CD1c-positive myeloid dendritic cell (primary cell): ENCODE measurements at regions not wholly inside any gene's neighbourhood (a gene's known extent, or its start where the extent isn't known, plus 50 kb on each side); places are given as distances from the start of the nearest gene placed in this dataset.

ENCODE experiments used
- DNase-seq: peaks from one replicate; pipeline ENCODE4 v3.0.0-alpha.2; 2016; ENCODE audit errors: extremely low spot score

DNA sequence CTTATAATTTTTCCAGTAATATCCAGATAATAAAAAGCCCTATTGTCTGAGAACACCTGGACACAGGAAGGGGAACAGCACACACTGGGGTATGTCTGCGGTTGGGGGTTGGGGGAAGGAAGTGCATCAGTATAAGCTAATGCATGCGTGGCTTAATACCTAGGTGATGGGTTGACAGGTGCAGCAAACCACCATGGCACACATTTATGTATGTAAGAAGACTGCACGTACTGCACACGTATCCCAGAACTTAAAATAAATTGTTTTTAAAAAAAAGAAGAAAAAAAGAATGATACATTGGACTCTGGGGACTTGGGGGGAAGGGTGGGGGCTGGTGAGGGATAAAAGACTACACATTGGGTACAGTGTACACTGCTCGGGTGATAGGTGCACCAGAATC lies 144.9 kb upstream of the C1orf174 start:
- no peak for DNase-seq

- DNase-seq, result no peak
Measured at GRCh38 chr1:4045397-4046010, 145.4 kb upstream of the C1orf174 start.

DNA sequence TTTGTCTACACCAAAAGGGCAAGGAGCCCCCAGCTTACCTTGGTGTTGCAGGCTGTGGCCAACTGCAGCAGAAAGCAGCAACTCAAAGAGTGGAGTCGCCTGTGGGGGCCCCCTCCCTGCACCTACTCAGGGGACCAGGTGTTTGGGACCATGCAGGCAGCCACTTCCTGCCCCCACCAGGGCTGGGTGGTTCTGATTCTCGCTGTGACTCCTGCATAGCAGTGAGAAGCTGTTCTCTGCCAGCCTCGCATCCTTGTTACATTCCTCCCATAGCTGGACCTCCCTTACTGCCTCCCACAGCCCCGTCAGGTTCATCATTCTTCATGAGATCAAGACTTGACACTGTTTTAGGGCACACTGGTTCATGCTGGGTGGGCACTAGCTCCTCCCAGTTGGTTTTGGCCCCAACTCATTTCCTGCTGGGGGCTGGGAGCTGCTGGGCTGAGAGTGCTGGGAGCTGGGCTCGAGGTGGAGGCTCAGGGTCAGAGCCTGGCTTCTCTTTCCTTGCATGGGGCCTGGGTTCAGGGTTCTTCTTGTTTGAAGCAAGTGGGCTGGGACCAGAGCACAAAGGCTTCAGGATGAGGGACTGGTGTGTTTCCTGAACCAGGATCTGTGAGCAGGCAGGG lies 146.9 kb upstream of the C1orf174 start:
- no peak for DNase-seq

DNA sequence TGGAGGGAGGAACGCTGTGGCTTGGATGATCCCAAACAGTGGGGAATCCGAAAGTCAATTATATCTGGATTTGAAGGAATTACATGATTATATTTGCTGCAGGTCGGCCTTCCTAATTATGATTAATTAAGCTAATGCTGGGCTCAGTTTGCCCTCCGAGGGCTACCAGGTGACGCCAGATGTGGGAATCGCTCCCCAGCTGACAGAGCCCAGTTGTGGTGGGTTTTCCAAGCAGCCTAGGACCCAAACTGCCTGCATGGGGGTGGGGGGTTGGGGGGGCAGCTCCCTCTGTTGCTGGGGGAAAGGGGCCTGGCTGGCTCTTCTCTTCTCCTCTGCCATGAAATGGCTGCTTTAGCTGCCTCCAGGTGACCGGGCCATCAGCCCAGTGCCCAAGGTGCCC lies 147.6 kb upstream of the C1orf174 start:
- no peak for DNase-seq

GRCh38 chr1:4048076-4048475 lies 148.0 kb upstream of the C1orf174 start:
- no peak for DNase-seq

GRCh38 chr1:4048921-4049320 lies 148.8 kb upstream of the C1orf174 start:
- DNase-seq, result no peak

DNA sequence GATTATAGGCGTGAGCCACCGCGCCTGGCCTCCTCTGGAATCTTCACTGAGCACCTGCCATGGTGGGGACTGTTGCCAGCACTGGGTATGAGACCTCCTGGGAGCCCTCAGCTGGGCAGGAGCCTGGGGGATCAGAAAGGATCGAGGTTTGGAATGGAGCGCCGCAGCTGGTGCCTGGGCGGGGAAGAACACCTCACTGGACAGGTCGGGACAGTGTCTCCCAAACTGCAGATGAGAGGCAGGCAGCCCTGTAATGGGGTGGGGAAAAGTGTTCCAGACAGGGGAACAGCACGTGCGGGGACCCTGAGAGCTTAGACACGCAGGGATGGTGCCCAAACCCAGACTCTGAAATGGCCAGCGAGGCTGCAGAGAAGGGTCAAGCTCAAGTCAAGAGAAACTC lies 150.9 kb upstream of the C1orf174 start:
- no peak for DNase-seq

- no peak for DNase-seq
Measured at GRCh38 chr1:4052657-4053056, 152.6 kb upstream of the C1orf174 start.

DNA sequence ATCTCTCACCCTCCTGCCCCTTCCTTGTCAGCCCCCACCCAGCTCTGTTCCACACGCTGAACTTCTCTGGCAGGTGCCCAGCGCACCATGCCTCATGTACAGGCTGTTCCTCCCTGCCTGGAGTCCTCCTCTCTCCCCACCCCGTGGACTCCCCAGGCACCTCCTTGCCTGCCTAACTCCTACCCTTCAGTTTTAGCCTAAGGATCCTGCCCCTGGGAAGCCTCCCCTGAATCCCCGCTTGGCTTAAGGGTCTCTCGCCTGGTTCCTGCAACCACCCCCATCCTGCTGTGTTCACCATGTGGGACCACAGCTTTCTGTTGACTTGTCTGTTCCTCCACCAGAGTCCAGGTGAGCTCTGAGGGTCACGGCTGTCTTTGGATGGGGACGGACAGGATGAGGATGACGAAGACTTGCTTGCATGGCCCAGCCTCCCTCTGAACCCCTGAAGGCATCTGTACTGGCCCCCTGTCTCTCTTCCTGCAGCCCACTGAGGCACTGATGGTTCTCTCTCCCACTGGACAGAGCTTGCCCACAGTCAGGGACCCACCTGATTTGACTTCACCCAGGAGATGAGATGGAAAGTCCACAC lies 153.2 kb upstream of the C1orf174 start:
- DNase-seq, result no peak

GRCh38 chr1:4053774-4054173 lies 153.7 kb upstream of the C1orf174 start:
- no peak for DNase-seq

- no peak for DNase-seq
Measured at GRCh38 chr1:4055294-4055967, 155.4 kb upstream of the C1orf174 start.

- DNase-seq, result no peak
Measured at GRCh38 chr1:4056422-4056821, 156.3 kb upstream of the C1orf174 start.

DNA sequence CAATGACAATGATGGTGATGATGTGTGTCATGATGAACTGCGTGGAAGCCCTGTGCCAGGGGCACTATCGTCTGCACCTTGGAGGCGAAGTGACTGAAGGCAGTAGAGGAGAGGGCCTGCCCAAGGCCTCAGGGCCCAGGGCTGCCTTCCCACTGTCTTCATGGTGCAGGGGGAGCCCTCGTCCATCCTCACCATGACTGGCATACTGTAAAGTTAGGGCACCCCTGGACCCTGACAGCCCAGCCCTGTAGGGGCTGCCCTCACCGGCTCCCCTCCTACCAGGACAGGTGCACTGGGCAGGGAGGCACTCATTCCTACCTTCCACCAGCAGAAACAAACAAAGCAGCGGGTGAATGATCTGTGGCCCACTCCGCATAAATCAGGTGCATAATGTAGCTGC lies 156.9 kb upstream of the C1orf174 start:
- DNase-seq, result no peak

- DNase-seq, result no peak
Measured at GRCh38 chr1:4057603-4058002, 157.5 kb upstream of the C1orf174 start.

GRCh38 chr1:4058122-4058521 lies 158.1 kb upstream of the C1orf174 start:
- DNase-seq, result no peak

GRCh38 chr1:4058706-4059105 lies 158.6 kb upstream of the C1orf174 start:
- no peak for DNase-seq

- DNase-seq, result no peak
Measured at GRCh38 chr1:4059270-4059669, 159.2 kb upstream of the C1orf174 start.

- DNase-seq, result no peak
Measured at GRCh38 chr1:4060850-4061249, 160.8 kb upstream of the C1orf174 start.

- DNase-seq, result no peak
Measured at GRCh38 chr1:4061521-4062031, 161.5 kb upstream of the C1orf174 start.

GRCh38 chr1:4062041-4062440 lies 162.0 kb upstream of the C1orf174 start:
- no peak for DNase-seq

DNA sequence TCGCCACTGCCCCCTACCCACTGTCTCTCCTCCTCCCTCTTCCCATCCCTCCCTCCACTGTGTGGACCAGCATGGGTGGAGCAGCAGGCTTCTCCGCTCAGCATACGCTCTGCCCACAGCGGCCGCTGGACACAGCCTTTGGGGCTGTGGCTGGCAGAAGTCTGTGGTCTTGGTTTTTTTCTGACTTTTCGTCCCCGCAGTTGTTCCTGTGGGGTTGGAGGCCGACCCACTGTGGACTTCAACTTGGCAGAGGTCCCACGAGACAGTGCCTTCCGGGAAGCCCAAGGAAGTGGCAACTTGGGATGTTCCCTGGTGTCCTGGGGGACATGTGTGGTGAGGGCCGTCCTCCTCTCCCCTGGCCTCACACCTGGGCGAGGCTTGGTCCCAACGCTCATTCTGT lies 162.5 kb upstream of the C1orf174 start:
- no peak for DNase-seq

- DNase-seq, result no peak
Measured at GRCh38 chr1:4062992-4063391, 162.9 kb upstream of the C1orf174 start.

DNA sequence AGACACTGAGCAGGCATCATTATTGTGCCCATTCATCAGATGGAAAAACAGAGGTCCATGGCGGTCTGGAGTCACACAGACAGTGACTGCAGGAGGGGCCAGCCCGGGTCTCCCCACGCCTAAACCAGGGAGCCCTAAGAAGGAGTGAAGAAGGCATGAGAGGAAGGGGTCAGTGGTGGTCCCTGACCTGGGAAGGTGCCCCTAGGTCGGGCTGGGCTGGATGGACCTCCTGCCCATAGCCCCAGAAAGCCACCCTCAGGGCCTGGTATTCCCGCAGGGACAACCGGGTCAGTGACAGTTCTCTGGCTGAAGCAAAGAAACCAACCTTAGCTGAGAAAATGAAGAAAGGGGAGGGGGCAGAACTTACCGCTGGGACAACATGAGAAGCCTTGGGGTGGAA lies 163.4 kb upstream of the C1orf174 start:
- DNase-seq, result no peak
